PC-3 (cell line): ENCODE measurements at regions not wholly inside any gene's neighbourhood (a gene's known extent, or its start where the extent isn't known, plus 50 kb on each side); places are given as distances from the start of the nearest gene placed in this dataset.

Experiments
- CTCF ChIP-seq: fragments of 300-600 bp; sonication (generic); conservative IDR thresholded peaks from 2 replicates; pipeline ENCODE4 v1.5.1; 2017; ENCODE audit warnings: antibody characterized with exemption, low read depth, mild to moderate bottlenecking, low read length
- EZH2 ChIP-seq: fragments of 300-600 bp; sonication (generic); IDR thresholded peaks from one replicate; pipeline ENCODE4 v1.6.1; 2017; ENCODE audit warnings: antibody characterized with exemption, mild to moderate bottlenecking, low read length; ENCODE audit not compliant: unreplicated experiment

- TF ChIP-seq CTCF (no peak), EZH2 (no peak)
Observed at GRCh38 chr13:97696921-97697320, 256.6 kb upstream of the IPO5 start.
